Epithelial cell of esophagus (primary cell): ENCODE measurements at regions not wholly inside any gene's neighbourhood (a gene's known extent, or its start where the extent isn't known, plus 50 kb on each side); places are given as distances from the start of the nearest gene placed in this dataset.

Source experiments
- DNase-seq: peaks from one replicate; pipeline ENCODE4 v3.0.0; 2010; ENCODE audit warnings: low read depth
- H3K4me3 ChIP-seq: 2 replicates; pipeline ENCODE4 v1.5.1; 2011; ENCODE audit warnings: mild to moderate bottlenecking, low read length, control low read depth
- CTCF ChIP-seq: IDR thresholded peaks from 2 replicates; pipeline ENCODE4 v1.5.1; 2011; ENCODE audit warnings: low read depth, mild to moderate bottlenecking, low read length, control low read depth, inconsistent platforms; ENCODE audit not compliant: insufficient read depth; ENCODE audit errors: missing control alignments

- DNase-seq, result peak; percentile 37
- no peak overlapping the region for H3K4me3 ChIP-seq
- no peak for TF ChIP-seq CTCF
These were observed 143.3 kb downstream of the TES start for GRCh38 chr7:116353647-116354046.

GRCh38 chr7:116354171-116354545, 143.8 kb downstream of the TES start:
- peak; percentile 18 for DNase-seq
- no peak for TF ChIP-seq CTCF
- no peak overlapping the region for H3K4me3 ChIP-seq

GRCh38 chr7:116354546-116355423, 144.4 kb downstream of the TES start:
- no peak overlapping the region for H3K4me3 ChIP-seq
- DNase-seq, result peak; percentile 92
- TF ChIP-seq CTCF, result no peak

GRCh38 chr7:116355424-116355765, 144.1 kb upstream of the CAV2 start:
- H3K4me3 ChIP-seq, result no peak overlapping the region
- no peak for TF ChIP-seq CTCF
- DNase-seq, result no peak

GRCh38 chr7:116356333-116356965, 143.1 kb upstream of the CAV2 start:
- no peak overlapping the region for H3K4me3 ChIP-seq

GRCh38 chr7:116356979-116357378, 142.6 kb upstream of the CAV2 start:
- no peak for TF ChIP-seq CTCF
- H3K4me3 ChIP-seq, result no peak overlapping the region
- DNase-seq, result no peak

More at GRCh38 chr7:116356333-116356965, 143.1 kb upstream of the CAV2 start:
- no peak for DNase-seq
- TF ChIP-seq CTCF, result no peak
